GM23338 (cell line): ENCODE measurements at regions not wholly inside any gene's neighbourhood (a gene's known extent, or its start where the extent isn't known, plus 50 kb on each side); places are given as distances from the start of the nearest gene placed in this dataset.
"Not testable (repeated sequence)": the region's sequence is repeated elsewhere in the genome, so short reads cannot be mapped to it uniquely, and the experiment has no call there.

Experiments
- ATAC-seq: fragments of 200-7000 bp; cut with Tn5 transposase; 3 replicates; pipeline ENCODE4 v1.9.1; 2020
- DNase-seq: peaks from one replicate; pipeline ENCODE4 v3.0.0-alpha.2; 2015; ENCODE audit warnings: low spot score
- H2AFZ ChIP-seq: fragments of 200-600 bp; sonication (generic); 2 replicates; pipeline ENCODE4 v1.8.0; 2016; ENCODE audit warnings: antibody characterized with exemption, mild to moderate bottlenecking, moderate library complexity
- H3F3A ChIP-seq: fragments of 200-600 bp; sonication (generic); replicated peaks from 2 replicates; pipeline ENCODE4 v1.8.0; 2017; ENCODE audit warnings: antibody characterized with exemption, mixed run types, low read depth
- H3K27ac ChIP-seq: fragments of 200-600 bp; sonication (generic); 2 replicates; pipeline ENCODE4 v1.6.1; 2016; ENCODE audit warnings: low read depth
- H3K27me3 ChIP-seq: fragments of 200-600 bp; sonication (generic); 2 replicates; pipeline ENCODE4 v1.8.0; 2016; ENCODE audit warnings: mild to moderate bottlenecking, mixed run types, moderate library complexity; ENCODE audit not compliant: insufficient read depth
- H3K36me3 ChIP-seq: fragments of 200-600 bp; sonication (generic); 2 replicates; pipeline ENCODE4 v1.8.0; 2016; ENCODE audit warnings: mild to moderate bottlenecking; ENCODE audit not compliant: insufficient read depth
- H3K4me1 ChIP-seq: fragments of 200-600 bp; sonication (generic); 2 replicates; pipeline ENCODE4 v1.8.0; 2016; ENCODE audit warnings: mild to moderate bottlenecking, moderate library complexity; ENCODE audit not compliant: insufficient read depth
- H3K4me2 ChIP-seq: fragments of 200-600 bp; sonication (generic); 2 replicates; pipeline ENCODE4 v1.7.1; 2017; ENCODE audit warnings: mixed run types
- H3K4me3 ChIP-seq: fragments of 200-600 bp; sonication (generic); 2 replicates; pipeline ENCODE4 v1.6.1; 2016; ENCODE audit warnings: mixed run types
- H3K79me2 ChIP-seq: fragments of 200-600 bp; sonication (generic); replicated peaks from 2 replicates; pipeline ENCODE4 v1.8.0; 2017; ENCODE audit warnings: mild to moderate bottlenecking; ENCODE audit not compliant: insufficient read depth
- H3K9me2 ChIP-seq: fragments of 200-600 bp; sonication (generic); 2 replicates; pipeline ENCODE4 v1.8.0; 2017; ENCODE audit not compliant: insufficient read depth
- H4K20me1 ChIP-seq: fragments of 200-600 bp; sonication (generic); replicated peaks from 2 replicates; pipeline ENCODE4 v1.8.0; 2017; ENCODE audit warnings: mild to moderate bottlenecking; ENCODE audit not compliant: insufficient read depth
- H3K27ac Mint-ChIP-seq: 2 replicates; pipeline ENCODE4 v1.8.0; 2020; ENCODE audit warnings: inconsistent platforms, mild to moderate bottlenecking, moderate library complexity, mixed read lengths
- H3K27me3 Mint-ChIP-seq: 3 replicates; pipeline ENCODE4 v1.8.0; 2022; ENCODE audit warnings: low read depth, mild to moderate bottlenecking, moderate library complexity, mixed read lengths, inconsistent platforms; ENCODE audit not compliant: insufficient read depth, poor library complexity
- H3K36me3 Mint-ChIP-seq: 3 replicates; pipeline ENCODE4 v1.8.0; 2021; ENCODE audit warnings: low read depth, mild to moderate bottlenecking, inconsistent platforms, moderate library complexity, mixed read lengths
- H3K4me1 Mint-ChIP-seq: 3 replicates; pipeline ENCODE4 v1.8.0; 2020; ENCODE audit warnings: mild to moderate bottlenecking, inconsistent platforms, mixed read lengths
- H3K4me3 Mint-ChIP-seq: 3 replicates; pipeline ENCODE4 v1.8.0; 2021; ENCODE audit warnings: moderate library complexity, mild to moderate bottlenecking, inconsistent platforms, mixed read lengths
- H3K9me3 Mint-ChIP-seq: 3 replicates; pipeline ENCODE4 v1.8.0; 2020; ENCODE audit warnings: moderate library complexity, mild to moderate bottlenecking, inconsistent platforms, mixed read lengths
- CREB1 ChIP-seq: fragments of 250-450 bp; sonication (Bioruptor Pico); IDR thresholded peaks from 2 replicates; pipeline ENCODE4 v1.5.0; 2020; ENCODE audit warnings: low read depth, mild to moderate bottlenecking, moderate library complexity
- CTCF ChIP-seq, 2 experiments: fragments of 200-600 bp in 1 of 2; sonication (generic) in 1 of 2; conservative IDR thresholded peaks; 2 replicates each; pipeline versions ENCODE4 v1.5.1 to v1.6.1; 2016 to 2017; ENCODE audit warnings: antibody characterized with exemption in 2 of 2, low read depth in 2 of 2, mild to moderate bottlenecking in 2 of 2, moderate library complexity in 1 of 2
- ETS1 ChIP-seq: IDR thresholded peaks from 2 replicates; pipeline ENCODE4 v1.6.1; 2016; ENCODE audit warnings: antibody characterized with exemption
- EZH2 ChIP-seq: fragments of 200-600 bp; sonication (generic); IDR thresholded peaks from one replicate; pipeline ENCODE4 v1.8.0; 2017; ENCODE audit warnings: antibody characterized with exemption, mild to moderate bottlenecking, low read depth; ENCODE audit not compliant: unreplicated experiment
- EZH2phosphoT487 ChIP-seq: fragments of 200-600 bp; sonication (generic); IDR thresholded peaks from one replicate; pipeline ENCODE4 v1.8.1; 2018; ENCODE audit warnings: antibody characterized with exemption; ENCODE audit not compliant: unreplicated experiment
- POLR2AphosphoS5 ChIP-seq: IDR thresholded peaks from 2 replicates; pipeline ENCODE4 v1.6.1; 2016; ENCODE audit warnings: antibody characterized with exemption, low read depth
- REST ChIP-seq: IDR thresholded peaks from one replicate; pipeline ENCODE4 v1.6.1; 2018; ENCODE audit warnings: antibody characterized with exemption; ENCODE audit not compliant: unreplicated experiment

- no peak for TF ChIP-seq ETS1
- TF ChIP-seq REST, result no peak
- no peak for TF ChIP-seq CTCF (conservative IDR thresholded peaks at IDR 0.05; ENCODE audit: low read depth in 2 of 2)
- TF ChIP-seq EZH2, result no peak
- no peak for TF ChIP-seq EZH2phosphoT487
Observed at GRCh38 chr4:111362941-111363361, 740.1 kb upstream of the PITX2 start (continued).

- H3K36me3 Mint-ChIP-seq, H3K79me2 ChIP-seq, H3K4me3 Mint-ChIP-seq, H3K27me3 Mint-ChIP-seq, H3K4me1 Mint-ChIP-seq, H3F3A ChIP-seq, H3K36me3 ChIP-seq, H3K27ac Mint-ChIP-seq, DNase-seq, H3K4me2 ChIP-seq, H3K4me1 ChIP-seq, H4K20me1 ChIP-seq, H3K4me3 ChIP-seq, H2AFZ ChIP-seq, H3K27ac ChIP-seq, H3K27me3 ChIP-seq, ATAC-seq, H3K9me2 ChIP-seq: not testable (repeated sequence)
- H3K9me3 Mint-ChIP-seq, result peaks cover 33% of the 10 kb centered on the region
Observed at GRCh38 chr4:111377880-111378279, 755.0 kb upstream of the PITX2 start.

- no peaks in the 10 kb centered on the region for H3K27me3 ChIP-seq
- Mint-ChIP-seq H3K9me3 (peaks cover 3% of the 10 kb centered on the region; the same call in 2 of the 3 replicates), H3K27ac (no peak overlapping the region), H3K4me3 (no peak overlapping the region), H3K27me3 (no peaks in the 10 kb centered on the region), H3K4me1 (no peaks in the 10 kb centered on the region), H3K36me3 (no peaks in the 10 kb centered on the region)
- no peaks in the 10 kb centered on the region for H3F3A ChIP-seq
- DNase-seq (no peak), ATAC-seq (no peak)
- H3K27ac ChIP-seq, result no peak overlapping the region
- no peaks in the 10 kb centered on the region for H3K36me3 ChIP-seq
- no peak overlapping the region for H3K4me2 ChIP-seq
- H4K20me1 ChIP-seq, result no peaks in the 10 kb centered on the region
- H2AFZ ChIP-seq, result no peak overlapping the region
- H3K9me2 ChIP-seq, result no peaks in the 10 kb centered on the region
- H3K4me1 ChIP-seq, result no peaks in the 10 kb centered on the region
- no peaks in the 10 kb centered on the region for H3K79me2 ChIP-seq
- TF ChIP-seq CREB1 (CRISPR knock-in tag) (no peak), ETS1 (no peak), POLR2AphosphoS5 (no peak)
- H3K4me3 ChIP-seq, result no peak overlapping the region
Observed at GRCh38 chr4:111388561-111388960, 756.7 kb upstream of the FAM241A start.
